Midbrain (tissue), 1 donor: ENCODE measurements at regions not wholly inside any gene's neighbourhood (a gene's known extent, or its start where the extent isn't known, plus 50 kb on each side); places are given as distances from the start of the nearest gene placed in this dataset.
"Not testable (repeated sequence)": the region's sequence is repeated elsewhere in the genome, so short reads cannot be mapped to it uniquely, and the experiment has no call there.

Experiments used
- DNase-seq: peaks from one replicate; lab custom pipeline; 2025; lab: John Stamatoyannopoulos, UW

- no peak for DNase-seq
These were observed 559.0 kb upstream of the TUSC1 start for GRCh38 chr9:26237256-26237655.

- DNase-seq, result no peak
These were observed 556.6 kb upstream of the TUSC1 start for GRCh38 chr9:26234865-26235264.

GRCh38 chr9:26231391-26231790 lies 553.1 kb upstream of the TUSC1 start:
- DNase-seq, result no peak

GRCh38 chr9:26229324-26230054 lies 551.2 kb upstream of the TUSC1 start:
- no peak for DNase-seq

- DNase-seq, result no peak
These were observed 550.0 kb upstream of the TUSC1 start for GRCh38 chr9:26228273-26228672.

GRCh38 chr9:26221290-26221689 lies 543.0 kb upstream of the TUSC1 start:
- no peak for DNase-seq

- DNase-seq, result no peak
These were observed 542.1 kb upstream of the TUSC1 start for GRCh38 chr9:26220367-26220766.

GRCh38 chr9:26219961-26220360 lies 541.7 kb upstream of the TUSC1 start:
- DNase-seq, result no peak

GRCh38 chr9:26216702-26217101 lies 538.5 kb upstream of the TUSC1 start:
- no peak for DNase-seq

GRCh38 chr9:26214713-26215444 lies 536.6 kb upstream of the TUSC1 start:
- not testable (repeated sequence) for DNase-seq

- DNase-seq, result peak; percentile 24
These were observed 532.2 kb upstream of the TUSC1 start for GRCh38 chr9:26210338-26210851.

- DNase-seq, result no peak
These were observed 527.0 kb upstream of the TUSC1 start for GRCh38 chr9:26205261-26205660.

GRCh38 chr9:26193237-26193636 lies 515.0 kb upstream of the TUSC1 start:
- no peak for DNase-seq

GRCh38 chr9:26191711-26192110 lies 513.5 kb upstream of the TUSC1 start:
- no peak for DNase-seq

GRCh38 chr9:26181836-26182235 lies 503.6 kb upstream of the TUSC1 start:
- DNase-seq, result no peak

GRCh38 chr9:26176628-26177027 lies 498.4 kb upstream of the TUSC1 start:
- DNase-seq, result no peak

GRCh38 chr9:26175264-26175663 lies 497.0 kb upstream of the TUSC1 start:
- no peak for DNase-seq

GRCh38 chr9:26172301-26172700 lies 494.1 kb upstream of the TUSC1 start:
- DNase-seq, result no peak

GRCh38 chr9:26171691-26172090 lies 493.4 kb upstream of the TUSC1 start:
- DNase-seq, result no peak

- no peak for DNase-seq
These were observed 491.9 kb upstream of the TUSC1 start for GRCh38 chr9:26170190-26170589.

GRCh38 chr9:26169708-26170107 lies 491.5 kb upstream of the TUSC1 start:
- DNase-seq, result no peak

GRCh38 chr9:26166537-26166936 lies 488.3 kb upstream of the TUSC1 start:
- DNase-seq, result no peak

GRCh38 chr9:26165426-26165825 lies 487.2 kb upstream of the TUSC1 start:
- no peak for DNase-seq
